SH-SY5Y (cell line): ENCODE measurements at regions not wholly inside any gene's neighbourhood (a gene's known extent, or its start where the extent isn't known, plus 50 kb on each side); places are given as distances from the start of the nearest gene placed in this dataset.

ENCODE experiments used
- GATA2 ChIP-seq: IDR thresholded peaks from 2 replicates; pipeline ENCODE4 v1.6.1; 2011; ENCODE audit warnings: mild to moderate bottlenecking, low read depth, low read length
- GATA3 ChIP-seq: IDR thresholded peaks from 2 replicates; pipeline ENCODE4 v1.6.1; 2011; ENCODE audit warnings: low read depth, mild to moderate bottlenecking, low read length, moderate library complexity

DNA sequence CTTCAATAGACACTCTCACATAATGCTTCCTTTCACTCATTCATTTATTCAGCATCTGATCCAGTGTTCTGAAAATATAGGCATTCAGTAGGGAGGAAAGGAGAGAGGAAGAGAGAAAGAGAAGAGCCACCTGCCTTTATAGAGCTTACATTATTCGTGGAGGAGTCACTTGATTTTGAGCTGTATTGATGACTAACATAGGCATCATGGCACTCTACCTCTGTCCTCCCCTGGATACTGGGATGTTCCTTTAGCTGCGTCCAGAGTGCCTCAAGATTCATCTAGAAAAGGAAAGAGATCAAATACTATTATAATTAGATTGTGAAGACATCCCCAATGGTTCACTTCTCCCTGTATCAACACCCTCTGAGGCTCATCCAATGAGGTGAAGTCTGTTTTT lies 345.1 kb downstream of the SPATA31D1 start:
- TF ChIP-seq GATA3 (no peak), GATA2 (no peak)

DNA sequence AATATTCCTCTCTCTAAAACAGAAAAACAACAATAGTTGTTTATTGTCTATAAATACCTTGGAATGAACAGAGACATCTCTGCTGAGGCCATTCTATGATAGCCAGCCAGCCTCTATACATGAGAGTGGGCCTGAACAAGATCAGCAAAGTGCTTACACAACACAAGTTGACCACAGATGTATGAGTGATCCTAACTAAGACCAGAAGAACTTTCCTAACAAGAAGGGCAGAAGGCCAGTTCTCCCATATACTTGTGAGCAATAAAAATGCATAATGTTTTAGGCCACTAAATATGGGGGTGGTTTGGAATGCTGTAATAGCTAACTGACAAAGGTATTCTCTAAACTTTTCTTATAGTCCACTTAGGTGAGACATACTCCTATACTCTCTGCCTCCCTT lies 345.7 kb downstream of the SPATA31D1 start:
- no peak for TF ChIP-seq GATA2
- no peak for TF ChIP-seq GATA3

DNA sequence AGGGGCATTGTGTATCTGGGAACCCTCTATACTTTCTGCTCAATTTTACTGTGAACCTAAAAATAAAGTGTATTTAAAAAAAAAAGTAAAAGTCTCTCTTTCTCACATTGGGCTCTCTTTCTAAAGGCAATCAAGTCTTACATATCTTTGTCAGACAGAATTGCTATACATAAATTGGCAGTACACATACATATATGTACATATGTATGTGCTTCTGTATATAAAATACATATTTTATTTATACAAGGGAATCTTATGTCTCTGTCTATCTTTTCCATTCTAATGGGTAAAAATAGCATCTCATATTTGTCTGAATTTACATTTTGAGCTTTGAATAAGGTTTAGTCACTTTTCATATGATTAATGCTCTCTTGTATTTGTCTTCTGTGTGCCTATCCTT lies 348.8 kb downstream of the SPATA31D1 start:
- TF ChIP-seq GATA2: no peak
- no peak for TF ChIP-seq GATA3

DNA sequence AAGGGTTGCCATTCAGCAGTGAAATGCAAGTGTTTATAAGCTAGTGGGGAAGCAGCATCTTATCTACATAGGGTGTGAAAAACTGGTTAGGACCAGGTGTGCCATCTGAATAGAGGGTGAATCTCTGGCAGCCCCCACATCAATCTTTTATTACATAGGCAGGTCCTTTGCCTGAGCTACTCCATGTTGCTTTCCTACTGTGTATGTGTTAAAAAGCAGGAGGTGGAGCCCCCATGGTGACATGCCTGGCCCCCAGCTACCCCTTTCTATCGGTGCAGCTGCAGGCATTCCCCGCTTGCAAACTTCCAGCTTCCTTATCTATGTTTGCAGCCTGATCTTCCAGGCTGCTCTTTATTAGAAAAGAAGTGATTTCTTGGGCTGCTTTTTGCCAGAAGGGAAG lies 353.5 kb downstream of the SPATA31D1 start:
- TF ChIP-seq GATA3 (no peak), GATA2 (no peak)

DNA sequence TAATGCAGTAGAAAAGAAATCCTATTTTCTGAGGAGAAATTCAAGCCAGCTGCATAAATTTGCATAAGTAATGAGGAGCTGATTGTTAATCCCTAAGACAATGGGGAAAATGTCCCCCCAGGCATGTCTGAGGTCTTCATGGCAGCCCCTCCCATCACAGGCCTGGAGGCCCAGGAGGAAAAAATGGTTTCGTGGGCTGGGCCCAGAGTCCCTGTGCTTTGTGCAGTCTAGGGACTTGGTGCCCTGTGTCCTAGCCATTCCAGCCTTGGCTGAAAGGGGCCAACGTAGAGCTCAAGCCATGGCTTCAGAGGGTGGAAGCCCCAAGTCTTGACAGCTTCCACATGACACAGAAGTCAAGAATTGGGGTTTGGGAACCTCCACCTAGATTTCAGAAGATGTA lies 357.5 kb downstream of the SPATA31D1 start:
- no peak for TF ChIP-seq GATA2
- no peak for TF ChIP-seq GATA3

DNA sequence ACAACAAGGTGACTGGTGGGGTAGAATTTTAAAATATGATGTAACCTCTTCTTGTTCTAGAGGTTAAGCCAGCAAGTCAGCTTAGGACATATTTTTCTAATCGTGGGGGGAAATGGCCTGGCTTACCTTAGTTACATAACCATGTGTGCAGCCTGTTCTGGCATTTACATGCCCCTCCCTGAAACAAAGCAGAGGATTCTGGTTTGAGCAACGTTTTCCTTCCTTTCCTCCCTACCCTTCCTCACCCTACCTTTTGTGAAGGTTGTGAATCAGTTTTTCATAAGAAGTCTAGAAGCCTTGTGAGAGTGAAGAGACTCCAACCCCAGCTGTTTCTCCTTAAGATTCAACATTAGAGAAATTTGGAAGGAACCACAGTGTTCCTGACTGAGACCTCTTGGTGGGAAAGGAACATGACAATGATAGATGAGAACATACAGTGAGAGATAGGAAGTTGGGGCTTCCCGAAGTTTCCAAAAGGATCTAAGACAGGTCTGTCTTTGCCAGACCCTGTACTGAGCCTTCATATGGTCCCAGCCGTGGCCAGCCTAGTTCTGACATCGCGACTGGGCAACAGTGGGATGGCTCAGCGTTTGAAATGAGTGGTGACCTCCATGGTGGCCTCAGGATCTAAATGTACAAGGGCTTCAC lies 365.2 kb downstream of the SPATA31D1 start:
- TF ChIP-seq GATA2: no peak
- TF ChIP-seq GATA3: no peak

DNA sequence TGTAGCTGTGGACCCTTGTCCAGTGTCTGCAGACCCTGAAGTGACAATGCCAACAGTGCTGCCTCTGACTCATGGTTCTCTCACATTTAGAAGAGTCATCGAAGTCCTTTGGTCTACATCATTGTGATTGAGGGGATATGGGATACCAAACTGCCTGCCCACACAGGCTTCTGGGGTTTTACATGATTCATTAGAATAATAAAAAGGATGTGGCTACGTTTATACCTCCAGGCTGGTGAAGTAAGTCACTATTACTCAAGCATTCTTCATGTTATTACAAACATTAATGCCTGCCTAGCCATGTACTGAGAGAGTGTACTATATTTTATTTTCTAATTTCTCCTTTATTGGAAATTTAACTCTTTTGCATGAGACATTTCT lies 365.7 kb downstream of the SPATA31D1 start:
- TF ChIP-seq GATA2 (no peak), GATA3 (no peak)

DNA sequence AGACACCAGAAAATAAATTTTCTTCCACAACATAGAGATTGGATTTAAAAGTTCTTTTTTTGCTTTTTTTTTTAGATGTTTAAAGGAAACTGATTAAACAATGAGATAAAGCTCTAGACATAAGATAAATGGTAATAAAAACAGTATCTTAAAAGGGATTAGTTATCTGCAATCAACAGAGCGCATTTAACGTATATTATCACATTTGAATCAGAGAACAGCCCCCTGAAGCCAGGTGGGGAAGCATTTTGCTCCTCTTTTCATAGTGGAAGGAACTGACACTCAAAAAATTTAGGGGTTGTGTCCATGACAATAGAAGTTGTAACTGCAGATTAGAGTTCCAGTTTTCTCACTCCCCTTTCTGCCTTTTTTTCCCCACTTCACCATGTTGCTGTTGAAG lies 367.6 kb downstream of the SPATA31D1 start:
- TF ChIP-seq GATA2 (peak; percentile 39; the same call in 1 of the 2 replicates), GATA3 (peak; percentile 80)

DNA sequence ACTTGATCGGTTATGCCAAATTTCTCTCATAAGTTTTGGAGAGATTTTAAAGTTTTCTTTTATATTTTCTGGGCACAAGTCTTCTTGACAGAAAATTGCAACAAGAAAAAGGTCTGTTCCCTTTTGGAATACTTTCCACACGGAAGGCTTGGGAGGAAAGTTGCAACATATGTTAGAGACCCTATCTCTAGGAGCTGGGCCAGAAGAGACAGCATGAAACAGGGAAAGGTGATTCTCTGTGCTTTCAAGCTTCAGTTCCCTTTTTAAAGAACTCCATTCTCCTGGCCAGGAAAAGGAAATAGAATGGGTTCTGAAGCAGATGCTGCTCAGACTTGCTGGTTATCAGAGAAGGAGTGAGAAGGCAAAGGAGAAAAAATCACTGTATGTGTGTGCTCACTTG lies 368.3 kb downstream of the SPATA31D1 start:
- TF ChIP-seq GATA3 (no peak), GATA2 (no peak)

DNA sequence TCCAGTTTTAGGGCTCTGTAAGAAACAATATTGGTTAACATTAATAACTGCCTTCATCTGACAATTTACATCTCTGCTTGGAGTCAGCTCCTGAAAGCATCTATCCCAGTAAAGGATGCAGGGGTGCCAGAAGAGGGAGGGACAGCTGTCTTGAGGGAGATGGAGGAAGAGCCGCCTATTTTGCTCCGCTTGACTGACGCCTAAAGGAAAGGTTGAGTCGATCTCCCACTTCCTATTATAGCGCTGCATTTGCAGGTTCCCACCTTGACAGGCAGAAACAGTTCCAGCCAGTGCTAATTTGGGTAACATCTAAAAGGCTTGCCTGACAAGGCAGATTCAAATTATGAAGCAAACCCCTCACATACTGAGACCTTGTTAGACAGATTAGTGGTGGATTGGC lies 374.6 kb downstream of the SPATA31D1 start:
- TF ChIP-seq GATA2: no peak
- no peak for TF ChIP-seq GATA3

DNA sequence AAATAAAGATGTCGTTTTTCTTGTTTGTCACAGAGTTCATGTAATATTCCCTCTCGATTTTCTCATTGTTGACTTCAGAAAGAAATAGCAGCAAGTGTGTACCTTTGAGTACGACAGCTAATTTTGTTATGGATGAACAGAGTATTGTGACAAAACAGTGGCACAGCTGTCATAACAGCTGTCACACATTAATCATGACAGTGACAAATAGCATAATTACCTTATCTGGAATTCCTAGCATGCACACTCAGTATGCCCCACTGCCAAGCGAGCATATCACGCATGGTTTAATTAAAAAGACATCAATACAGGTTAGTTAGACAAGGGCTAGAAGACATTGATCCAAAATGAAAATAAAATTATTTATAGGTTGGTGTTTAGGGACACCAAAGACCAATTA lies 375.1 kb downstream of the SPATA31D1 start:
- TF ChIP-seq GATA3: no peak
- TF ChIP-seq GATA2: no peak

DNA sequence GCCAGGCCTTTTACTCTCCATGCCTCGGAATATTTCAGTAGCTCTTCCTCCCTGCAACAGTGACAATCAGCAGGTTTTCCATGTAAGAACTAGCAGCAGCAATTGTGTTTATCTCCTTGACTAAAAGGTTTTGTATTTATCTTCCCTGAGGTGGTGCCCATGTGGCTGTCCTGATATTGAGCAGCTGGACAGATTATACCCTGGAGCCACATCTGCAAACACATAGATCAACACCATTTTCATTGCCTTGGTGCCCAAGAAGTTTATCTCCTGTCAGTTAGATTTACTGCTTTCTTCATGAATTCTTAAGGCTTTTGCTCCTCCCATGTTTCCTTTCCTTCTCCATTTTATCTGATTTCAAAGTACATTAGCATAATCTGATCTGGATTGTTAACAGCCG lies 378.4 kb downstream of the SPATA31D1 start:
- TF ChIP-seq GATA3 (peak; percentile 61; the same call in 1 of the 2 replicates), GATA2 (peak; percentile 87)

DNA sequence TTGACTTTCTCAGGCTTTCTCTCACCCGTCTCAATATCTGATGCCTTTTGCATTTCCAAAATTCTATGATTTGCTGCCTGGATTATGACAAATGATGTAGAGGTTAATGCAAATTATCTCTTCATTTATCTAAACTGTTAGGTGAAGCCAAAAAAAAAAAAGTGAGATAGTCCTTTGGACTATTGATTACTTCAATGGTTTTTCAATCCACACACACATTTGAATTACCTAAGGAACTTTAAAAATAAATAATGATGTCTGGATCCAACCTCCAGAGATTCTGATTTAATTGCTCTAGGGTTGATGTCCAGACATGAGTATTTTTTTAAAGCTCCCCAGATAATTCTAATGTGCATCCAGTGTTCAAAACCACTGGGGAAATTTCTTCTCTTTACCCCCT lies 379.4 kb downstream of the SPATA31D1 start:
- TF ChIP-seq GATA3 (no peak), GATA2 (no peak)

DNA sequence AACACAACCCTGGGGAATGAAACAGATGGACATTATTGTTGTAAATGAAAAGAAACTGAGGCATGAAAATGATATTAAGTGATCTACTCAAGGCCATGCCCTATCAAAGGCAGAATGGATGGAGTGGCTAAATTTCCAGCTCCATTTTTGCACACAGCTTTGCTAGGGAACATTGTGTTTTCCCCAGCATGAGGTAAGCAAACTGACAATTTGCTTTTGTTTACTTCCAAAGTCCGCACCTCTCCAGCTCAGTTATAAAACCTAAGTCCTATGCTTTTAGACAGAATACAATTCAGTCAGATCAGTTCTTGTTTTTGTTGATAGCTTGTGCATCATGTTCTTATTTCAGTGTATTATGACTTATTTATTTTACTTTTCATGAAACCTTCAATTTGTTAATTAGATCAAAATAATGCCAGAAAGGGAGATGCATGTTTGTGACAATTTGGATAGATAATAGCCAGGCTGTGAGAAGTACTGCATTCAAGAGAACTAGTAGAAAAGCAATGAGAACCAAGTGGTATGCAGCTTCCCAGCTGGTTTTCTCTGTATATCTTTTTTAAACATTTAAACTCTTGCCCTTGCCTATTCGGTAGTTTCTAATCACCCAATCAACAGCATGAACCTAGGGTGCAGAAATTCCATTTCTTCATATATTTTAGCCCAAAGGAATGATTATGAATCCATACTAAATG lies 380.8 kb downstream of the SPATA31D1 start:
- TF ChIP-seq GATA3 (no peak), GATA2 (no peak)

DNA sequence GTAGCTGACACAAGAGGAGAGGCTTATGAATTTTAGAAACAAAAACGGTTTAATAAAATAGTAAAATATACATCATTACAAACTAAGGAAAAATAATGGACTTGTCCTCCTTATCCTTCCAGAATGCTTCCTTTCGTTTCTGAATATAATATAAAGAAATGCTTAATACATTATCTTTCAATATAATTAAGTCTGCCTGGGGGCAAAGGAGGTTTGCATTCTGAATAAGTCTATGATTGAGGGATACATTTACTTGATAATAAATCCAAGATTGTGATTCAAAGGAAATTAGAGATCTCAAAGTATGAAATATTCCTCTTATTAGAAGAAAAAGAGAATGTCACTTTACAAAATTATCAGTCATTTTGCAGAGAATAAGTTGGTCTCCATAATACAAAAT lies 386.5 kb downstream of the SPATA31D1 start:
- TF ChIP-seq GATA2: no peak
- no peak for TF ChIP-seq GATA3

DNA sequence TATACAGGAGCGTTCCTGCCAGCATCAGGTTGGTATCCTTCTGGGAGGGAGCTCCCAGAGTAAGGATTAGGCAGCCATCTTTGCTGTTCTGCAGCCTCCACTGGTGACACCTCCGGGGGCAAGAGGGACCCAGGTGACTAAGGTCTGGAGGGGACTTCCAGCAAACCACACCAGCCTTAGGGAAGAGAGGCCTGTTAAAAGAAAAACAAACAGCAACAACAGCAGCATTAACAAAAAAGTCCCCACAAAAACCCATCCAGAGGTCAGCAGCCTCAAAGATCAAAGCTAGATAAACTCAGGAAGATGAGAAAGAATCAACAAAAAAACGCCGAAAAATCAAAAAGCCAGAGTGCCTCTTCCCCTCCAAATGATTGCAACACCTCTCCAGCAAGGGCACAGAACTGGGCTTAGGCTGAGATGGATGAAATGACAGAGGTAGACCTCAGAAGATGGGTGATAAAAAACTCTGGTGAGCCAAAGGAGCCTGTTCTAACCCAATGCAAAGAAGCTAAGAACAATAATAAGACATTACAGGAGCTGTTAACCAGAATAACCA lies 388.2 kb downstream of the SPATA31D1 start:
- TF ChIP-seq GATA2 (no peak), GATA3 (no peak)

DNA sequence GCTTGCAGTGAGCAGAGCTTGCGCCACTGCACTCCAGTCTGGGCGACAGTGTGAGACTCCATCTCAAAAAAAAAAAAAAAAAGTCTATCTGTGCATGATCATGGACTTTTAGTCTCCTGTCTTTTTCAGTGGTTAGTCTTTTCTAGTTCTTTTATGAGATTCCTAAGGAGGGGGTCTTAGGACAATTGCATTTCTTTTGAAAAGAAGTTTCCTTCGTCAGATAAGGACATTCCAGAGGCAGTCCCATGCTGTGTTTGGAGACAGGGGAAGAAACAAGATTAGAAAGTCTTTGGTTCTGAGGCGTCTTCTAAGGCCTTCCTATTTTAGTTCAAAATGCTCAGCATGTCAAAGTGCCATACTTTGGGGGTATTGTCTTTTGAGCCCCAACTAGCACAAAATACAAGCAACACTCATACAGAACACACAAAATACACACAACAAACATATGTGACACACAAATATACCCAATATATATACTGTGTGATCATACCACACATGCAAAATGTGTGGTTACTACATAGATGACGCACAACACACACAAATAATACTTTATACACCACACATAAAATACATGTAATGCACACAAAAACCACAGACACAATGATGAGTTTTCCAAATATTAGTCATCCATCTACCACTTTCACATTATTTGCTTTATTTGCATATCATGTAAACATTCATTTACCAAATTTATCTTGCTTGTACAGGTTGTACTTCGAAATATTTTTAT lies 394.5 kb downstream of the SPATA31D1 start:
- TF ChIP-seq GATA3 (no peak), GATA2 (no peak)
